Vagina (tissue), 2 donors: ENCODE measurements at regions not wholly inside any gene's neighbourhood (a gene's known extent, or its start where the extent isn't known, plus 50 kb on each side); places are given as distances from the start of the nearest gene placed in this dataset.

Source experiments
- POLR2A ChIP-seq, 2 donors: fragments of 450-650 bp; IDR thresholded peaks; one replicate each; pipeline ENCODE4 v1.6.1; 2017; ENCODE audit warnings: antibody characterized with exemption in 2 of 2, mild to moderate bottlenecking in 2 of 2, moderate library complexity in 2 of 2
- POLR2AphosphoS5 ChIP-seq, 2 donors: sonication (generic); formaldehyde crosslinking; IDR thresholded peaks; one replicate each; pipeline ENCODE4 v1.9.0; 2017; ENCODE audit warnings: antibody characterized with exemption in 2 of 2, mild to moderate bottlenecking in 2 of 2, low read depth in 1 of 2; ENCODE audit not compliant: insufficient read depth in 1 of 2
- TF ChIP-seq, protein P1 (sequence below), 3 experiments: fragments of 450-650 bp in 2 of 3; fragments of 200-600 bp in 1 of 3; sonication (generic) in 1 of 3; IDR thresholded peaks; one replicate each; pipeline ENCODE4 v1.5.1; 2017 to 2019; ENCODE audit warnings: antibody characterized with exemption in 3 of 3, mild to moderate bottlenecking in 2 of 3, moderate library complexity in 2 of 3

DNA sequence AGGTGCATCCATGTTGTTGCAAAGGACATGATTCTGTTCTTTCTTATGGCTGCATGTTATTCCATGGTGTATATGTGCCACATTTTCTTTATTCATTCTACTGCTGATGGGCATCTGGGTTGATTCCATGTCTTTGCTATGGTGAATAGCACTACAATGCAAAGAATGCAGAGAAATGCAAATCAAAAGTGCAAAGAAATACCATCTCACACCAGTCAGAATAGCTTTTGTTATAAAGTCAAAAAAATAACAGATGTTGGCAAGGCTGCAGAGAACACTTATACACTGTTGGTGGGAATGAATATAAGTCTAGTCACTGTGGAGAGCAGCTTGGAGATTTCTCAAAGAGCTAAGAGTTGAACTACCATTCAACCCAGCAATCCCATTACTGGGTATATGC lies 99.2 kb downstream of the DHRS2 start:
- TF ChIP-seq, protein P1, sequence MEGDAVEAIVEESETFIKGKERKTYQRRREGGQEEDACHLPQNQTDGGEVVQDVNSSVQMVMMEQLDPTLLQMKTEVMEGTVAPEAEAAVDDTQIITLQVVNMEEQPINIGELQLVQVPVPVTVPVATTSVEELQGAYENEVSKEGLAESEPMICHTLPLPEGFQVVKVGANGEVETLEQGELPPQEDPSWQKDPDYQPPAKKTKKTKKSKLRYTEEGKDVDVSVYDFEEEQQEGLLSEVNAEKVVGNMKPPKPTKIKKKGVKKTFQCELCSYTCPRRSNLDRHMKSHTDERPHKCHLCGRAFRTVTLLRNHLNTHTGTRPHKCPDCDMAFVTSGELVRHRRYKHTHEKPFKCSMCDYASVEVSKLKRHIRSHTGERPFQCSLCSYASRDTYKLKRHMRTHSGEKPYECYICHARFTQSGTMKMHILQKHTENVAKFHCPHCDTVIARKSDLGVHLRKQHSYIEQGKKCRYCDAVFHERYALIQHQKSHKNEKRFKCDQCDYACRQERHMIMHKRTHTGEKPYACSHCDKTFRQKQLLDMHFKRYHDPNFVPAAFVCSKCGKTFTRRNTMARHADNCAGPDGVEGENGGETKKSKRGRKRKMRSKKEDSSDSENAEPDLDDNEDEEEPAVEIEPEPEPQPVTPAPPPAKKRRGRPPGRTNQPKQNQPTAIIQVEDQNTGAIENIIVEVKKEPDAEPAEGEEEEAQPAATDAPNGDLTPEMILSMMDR (IDR thresholded peaks at IDR 0.05), result no peak
- no peak for TF ChIP-seq POLR2AphosphoS5 (IDR thresholded peaks at IDR 0.05; ENCODE audit: insufficient read depth in 1 of 2, low read depth in 1 of 2)
- no peak for TF ChIP-seq POLR2A (IDR thresholded peaks at IDR 0.05)
